Brain pericyte (primary cell): ENCODE measurements at regions not wholly inside any gene's neighbourhood (a gene's known extent, or its start where the extent isn't known, plus 50 kb on each side); places are given as distances from the start of the nearest gene placed in this dataset.
"Not testable (repeated sequence)": the region's sequence is repeated elsewhere in the genome, so short reads cannot be mapped to it uniquely, and the experiment has no call there.

Source experiments
- DNase-seq: peaks from one replicate; pipeline ENCODE4 v3.0.0-alpha.2; 2012; ENCODE audit warnings: low read depth, low spot score

GRCh38 chr4:170804930-170805329, 715.2 kb upstream of the AADAT start:
- no peak for DNase-seq

GRCh38 chr4:170803492-170803891, 713.7 kb upstream of the AADAT start:
- no peak for DNase-seq

GRCh38 chr4:170801771-170802170, 712.0 kb upstream of the AADAT start:
- no peak for DNase-seq

GRCh38 chr4:170794525-170794924, 704.8 kb upstream of the AADAT start:
- no peak for DNase-seq

- DNase-seq = not testable (repeated sequence)
These were observed 698.8 kb upstream of the AADAT start for GRCh38 chr4:170788540-170789051.

GRCh38 chr4:170777663-170778062, 687.9 kb upstream of the AADAT start:
- no peak for DNase-seq

- no peak for DNase-seq
These were observed 687.2 kb upstream of the AADAT start for GRCh38 chr4:170776983-170777382.

- DNase-seq = no peak
These were observed 686.1 kb upstream of the AADAT start for GRCh38 chr4:170775851-170776250.

GRCh38 chr4:170773709-170774273, 684.0 kb upstream of the AADAT start:
- DNase-seq = no peak

GRCh38 chr4:170772429-170772828, 682.7 kb upstream of the AADAT start:
- no peak for DNase-seq

- no peak for DNase-seq
These were observed 680.9 kb upstream of the AADAT start for GRCh38 chr4:170770664-170771063.

- no peak for DNase-seq
These were observed 680.1 kb upstream of the AADAT start for GRCh38 chr4:170769862-170770261.

- no peak for DNase-seq
These were observed 669.2 kb upstream of the AADAT start for GRCh38 chr4:170758988-170759387.

- no peak for DNase-seq
These were observed 660.8 kb upstream of the AADAT start for GRCh38 chr4:170750519-170750918.

- DNase-seq = no peak
These were observed 659.2 kb upstream of the AADAT start for GRCh38 chr4:170748975-170749374.

GRCh38 chr4:170743633-170744032, 653.9 kb upstream of the AADAT start:
- DNase-seq = no peak

GRCh38 chr4:170741856-170742255, 652.1 kb upstream of the AADAT start:
- DNase-seq = no peak

GRCh38 chr4:170736710-170737109, 647.0 kb upstream of the AADAT start:
- DNase-seq = no peak

- DNase-seq = no peak
These were observed 640.1 kb upstream of the AADAT start for GRCh38 chr4:170729897-170730296.

- DNase-seq = no peak
These were observed 639.5 kb upstream of the AADAT start for GRCh38 chr4:170729236-170729635.

GRCh38 chr4:170724191-170724590, 634.4 kb upstream of the AADAT start:
- DNase-seq = no peak

- no peak for DNase-seq
These were observed 633.4 kb upstream of the AADAT start for GRCh38 chr4:170723171-170723570.

- no peak for DNase-seq
These were observed 632.1 kb upstream of the AADAT start for GRCh38 chr4:170721812-170722373.

- no peak for DNase-seq
These were observed 627.1 kb upstream of the AADAT start for GRCh38 chr4:170716868-170717267.
